ENCODE measurements at regions not wholly inside any gene's neighbourhood (a gene's known extent, or its start where the extent isn't known, plus 50 kb on each side); places are given as distances from the start of the nearest gene placed in this dataset.

DNA sequence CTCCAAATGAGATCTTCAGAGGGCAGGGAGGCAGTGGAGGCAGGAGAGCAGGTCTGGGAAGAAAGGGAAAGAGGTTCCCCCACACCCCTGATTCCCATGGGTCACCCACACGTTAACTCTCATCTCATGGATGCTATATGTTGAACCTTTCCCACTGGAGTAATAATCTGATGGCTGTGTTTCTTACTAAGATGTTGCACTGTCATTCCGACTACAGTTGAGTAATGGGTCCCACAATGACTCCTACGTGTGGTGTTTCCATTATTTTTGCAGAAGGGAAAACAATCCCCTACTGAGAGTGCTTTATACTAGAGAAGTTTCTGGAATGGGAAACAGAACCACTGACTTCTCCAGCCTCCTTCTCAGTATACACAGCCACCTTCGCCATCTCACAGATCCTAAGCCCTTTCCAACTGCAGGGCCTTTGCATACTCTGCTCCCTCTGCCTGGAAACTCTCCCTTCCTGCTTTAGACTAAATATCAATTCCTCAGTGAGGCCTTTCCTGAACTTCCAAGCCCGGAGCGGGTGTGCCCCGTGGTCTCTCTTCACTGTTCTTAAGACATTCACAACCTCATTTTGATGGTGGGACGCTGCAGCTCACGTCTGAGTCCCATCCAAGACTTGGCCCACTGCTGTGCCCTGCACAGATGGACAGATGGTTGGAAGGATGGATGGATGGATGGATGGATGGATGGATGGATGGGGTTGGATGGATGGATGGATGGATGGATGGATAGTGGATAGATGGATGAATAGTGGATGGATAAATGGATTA is 238.6 kb upstream of the PMEPA1 start:
- no peak overlapping the region for H3K4me3 Mint-ChIP-seq
- TF ChIP-seq, protein P1, sequence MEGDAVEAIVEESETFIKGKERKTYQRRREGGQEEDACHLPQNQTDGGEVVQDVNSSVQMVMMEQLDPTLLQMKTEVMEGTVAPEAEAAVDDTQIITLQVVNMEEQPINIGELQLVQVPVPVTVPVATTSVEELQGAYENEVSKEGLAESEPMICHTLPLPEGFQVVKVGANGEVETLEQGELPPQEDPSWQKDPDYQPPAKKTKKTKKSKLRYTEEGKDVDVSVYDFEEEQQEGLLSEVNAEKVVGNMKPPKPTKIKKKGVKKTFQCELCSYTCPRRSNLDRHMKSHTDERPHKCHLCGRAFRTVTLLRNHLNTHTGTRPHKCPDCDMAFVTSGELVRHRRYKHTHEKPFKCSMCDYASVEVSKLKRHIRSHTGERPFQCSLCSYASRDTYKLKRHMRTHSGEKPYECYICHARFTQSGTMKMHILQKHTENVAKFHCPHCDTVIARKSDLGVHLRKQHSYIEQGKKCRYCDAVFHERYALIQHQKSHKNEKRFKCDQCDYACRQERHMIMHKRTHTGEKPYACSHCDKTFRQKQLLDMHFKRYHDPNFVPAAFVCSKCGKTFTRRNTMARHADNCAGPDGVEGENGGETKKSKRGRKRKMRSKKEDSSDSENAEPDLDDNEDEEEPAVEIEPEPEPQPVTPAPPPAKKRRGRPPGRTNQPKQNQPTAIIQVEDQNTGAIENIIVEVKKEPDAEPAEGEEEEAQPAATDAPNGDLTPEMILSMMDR (IDR thresholded peaks at IDR 0.05), result no peak
- peaks cover 17% of the 10 kb centered on the region for H3K9me3 Mint-ChIP-seq
- H3K27ac Mint-ChIP-seq, result peak overlapping the region; percentile 28
- H3K4me1 Mint-ChIP-seq, result peaks cover 25% of the 10 kb centered on the region
- no peak for DNase-seq
- H3K36me3 Mint-ChIP-seq (ENCODE audit: low read depth), result no peaks in the 10 kb centered on the region
- peaks cover 11% of the 10 kb centered on the region for H3K27me3 Mint-ChIP-seq (ENCODE audit: low read depth, poor library complexity)

DNA sequence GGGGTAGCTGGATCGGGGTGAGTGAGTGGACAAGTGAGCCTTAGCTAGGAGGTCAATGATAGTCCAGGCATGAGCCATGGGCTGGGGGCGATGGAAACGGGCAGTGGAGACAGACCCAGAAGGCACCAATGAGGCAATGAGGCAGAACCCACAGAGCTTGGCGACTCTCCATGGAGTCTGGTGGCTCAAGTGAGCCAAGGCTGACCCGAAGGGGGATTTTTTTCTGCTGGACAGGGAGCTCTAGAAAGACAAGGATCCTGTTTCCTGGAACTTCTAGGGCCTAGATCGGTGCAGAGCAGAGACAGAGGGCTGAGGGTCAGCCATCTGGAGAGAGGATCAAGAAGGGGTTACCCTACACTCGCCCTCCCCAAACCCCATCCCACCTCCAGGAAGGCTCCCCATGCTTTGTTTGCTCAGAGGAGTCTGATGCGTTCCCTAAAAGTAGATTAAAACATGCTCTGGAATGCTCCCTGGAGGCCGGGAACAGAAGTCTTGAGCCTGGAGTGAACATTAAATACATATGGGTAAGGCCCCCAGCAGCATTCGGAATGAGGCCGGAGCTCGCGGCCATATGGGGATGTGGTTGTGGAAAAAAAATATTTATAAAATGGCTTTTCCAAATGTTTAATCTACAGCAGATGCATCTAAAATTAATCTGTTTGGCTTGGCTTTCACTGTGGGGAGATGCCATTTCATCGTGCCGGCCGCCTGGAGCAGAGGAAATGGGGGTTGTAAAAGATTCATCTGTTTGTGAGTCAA is 237.8 kb upstream of the PMEPA1 start:
- TF ChIP-seq, protein P1 (IDR thresholded peaks at IDR 0.05), result no peak
- Mint-ChIP-seq H3K27ac (peak overlapping the region; percentile 28), H3K4me1 (peaks cover 25% of the 10 kb centered on the region), H3K36me3 (ENCODE audit: low read depth) (no peaks in the 10 kb centered on the region), H3K9me3 (peaks cover 17% of the 10 kb centered on the region), H3K27me3 (ENCODE audit: low read depth, poor library complexity) (peaks cover 11% of the 10 kb centered on the region), H3K4me3 (no peak overlapping the region)
- no peak for DNase-seq

DNA sequence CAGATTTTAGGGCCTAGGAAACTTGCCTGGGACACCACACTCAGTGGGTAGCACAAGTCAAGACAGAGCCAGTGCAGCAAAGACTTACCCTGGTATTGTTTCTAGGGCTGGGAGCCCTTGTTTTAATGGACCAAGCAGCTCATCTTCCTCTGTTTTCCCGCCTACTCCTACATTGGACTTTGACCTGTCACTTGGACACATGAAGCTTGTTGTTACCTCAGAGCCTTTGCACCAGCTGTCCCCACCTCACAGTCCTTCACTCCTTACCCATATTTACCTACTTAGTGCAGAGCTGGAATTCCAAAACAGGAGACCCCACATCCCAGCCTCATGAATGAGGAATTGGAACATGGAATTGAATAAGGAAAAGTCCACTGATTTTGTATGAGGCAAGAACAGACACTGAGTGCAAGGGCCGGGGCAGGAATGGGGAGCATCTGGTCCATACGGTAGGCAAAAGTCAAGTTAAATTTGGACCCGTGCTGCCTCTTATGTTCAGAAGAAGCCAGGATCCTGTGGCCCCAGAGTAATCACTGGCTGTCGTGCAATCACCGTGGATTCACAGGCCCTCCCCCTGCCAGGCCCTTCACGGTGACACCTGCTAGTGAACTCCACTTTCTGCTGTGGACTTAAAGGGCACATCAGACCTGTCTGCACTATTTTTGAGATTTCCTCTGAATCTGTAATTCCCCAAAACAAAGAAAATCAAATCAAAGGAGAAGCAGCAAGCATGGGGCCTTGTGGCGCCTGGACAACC is 236.9 kb upstream of the PMEPA1 start:
- TF ChIP-seq, protein P1 (IDR thresholded peaks at IDR 0.05), result no peak
- Mint-ChIP-seq H3K4me1 (peaks cover 24% of the 10 kb centered on the region), H3K4me3 (no peak overlapping the region), H3K9me3 (peaks cover 17% of the 10 kb centered on the region), H3K27ac (no peak overlapping the region), H3K27me3 (ENCODE audit: low read depth, poor library complexity) (peaks cover 11% of the 10 kb centered on the region), H3K36me3 (ENCODE audit: low read depth) (no peaks in the 10 kb centered on the region)
- no peak for DNase-seq

DNA sequence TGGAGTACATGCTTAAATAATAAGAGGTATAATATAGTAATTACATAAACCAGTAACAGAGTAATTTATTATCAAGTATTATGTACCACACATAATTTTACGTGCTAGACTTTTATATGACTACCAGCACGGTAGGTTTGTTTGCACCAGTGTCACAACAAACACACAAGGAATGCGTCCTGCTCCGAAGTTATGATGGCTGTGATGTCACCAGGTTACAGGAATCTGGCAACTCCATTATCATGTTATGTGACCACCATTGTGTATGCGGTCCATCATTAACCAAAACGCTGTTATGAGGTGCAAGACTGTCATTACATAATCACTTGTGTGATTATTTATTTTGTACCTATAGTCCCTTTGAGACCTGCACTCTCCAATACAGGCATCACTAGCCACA is 235.2 kb upstream of the PMEPA1 start:
- TF ChIP-seq, protein P1 (IDR thresholded peaks at IDR 0.05), result no peak
- Mint-ChIP-seq H3K36me3 (ENCODE audit: low read depth) (no peaks in the 10 kb centered on the region), H3K9me3 (peaks cover 17% of the 10 kb centered on the region), H3K4me3 (no peak overlapping the region), H3K4me1 (peaks cover 27% of the 10 kb centered on the region), H3K27ac (no peak overlapping the region), H3K27me3 (ENCODE audit: low read depth, poor library complexity) (peaks cover 14% of the 10 kb centered on the region)
- no peak for DNase-seq

DNA sequence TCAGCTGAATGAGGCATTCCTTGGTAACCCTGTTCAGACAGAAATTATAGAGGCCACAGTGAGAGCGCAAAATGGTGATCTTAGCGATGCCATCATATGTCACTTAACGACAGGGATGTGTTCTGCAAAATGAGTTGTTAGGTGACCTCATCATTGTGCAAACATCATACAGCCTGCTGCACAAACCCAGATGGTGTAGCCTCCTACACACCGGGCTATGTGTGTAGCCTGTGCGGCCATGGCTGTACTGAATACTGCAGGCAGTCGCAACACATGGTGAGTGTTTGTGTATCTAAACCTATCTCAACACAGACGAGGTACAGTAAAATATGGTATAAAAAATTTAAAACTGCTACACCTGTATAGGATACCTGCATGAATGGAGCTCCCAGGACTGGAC is 234.1 kb upstream of the PMEPA1 start:
- H3K4me3 Mint-ChIP-seq, result no peak overlapping the region
- no peak overlapping the region for H3K27ac Mint-ChIP-seq
- H3K36me3 Mint-ChIP-seq (ENCODE audit: low read depth), result no peaks in the 10 kb centered on the region
- no peak for DNase-seq
- peaks cover 14% of the 10 kb centered on the region for H3K9me3 Mint-ChIP-seq
- H3K27me3 Mint-ChIP-seq (ENCODE audit: low read depth, poor library complexity), result peaks cover 10% of the 10 kb centered on the region
- TF ChIP-seq, protein P1 (IDR thresholded peaks at IDR 0.05), result no peak
- H3K4me1 Mint-ChIP-seq, result peaks cover 30% of the 10 kb centered on the region
